HG02840 (cell line): ENCODE measurements at regions not wholly inside any gene's neighbourhood (a gene's known extent, or its start where the extent isn't known, plus 50 kb on each side); places are given as distances from the start of the nearest gene placed in this dataset.

ENCODE experiments used
- ATAC-seq: cut with Tn5 transposase; IDR thresholded peaks from one replicate; pipeline ENCODE4 v1.9.1; 2021; ENCODE audit warnings: mild to moderate bottlenecking, moderate library complexity, moderate number of reproducible peaks; ENCODE audit not compliant: unreplicated experiment, low FRiP score

DNA sequence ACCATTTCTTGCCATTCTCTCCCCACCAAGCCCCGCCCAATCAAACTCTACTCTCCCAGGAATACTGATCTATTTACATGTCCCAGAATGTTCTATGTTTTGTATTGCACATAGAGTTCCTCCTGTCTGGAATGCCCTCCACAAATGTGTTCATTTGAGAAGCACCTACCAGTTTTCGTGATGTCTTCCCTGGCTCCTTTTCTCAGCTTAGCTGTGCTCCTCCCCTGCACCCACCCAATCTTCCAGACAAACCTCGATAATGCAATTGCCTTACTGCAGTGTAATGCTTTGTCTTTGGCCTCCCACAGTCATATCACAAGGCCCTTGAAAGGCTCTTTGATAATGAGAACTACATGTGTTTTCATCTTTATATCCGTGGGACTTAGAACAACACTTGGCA is 214.5 kb upstream of the ANKRD55 start:
- ATAC-seq, result no peak

GRCh38 chr5:56447232-56447631 is 214.1 kb upstream of the ANKRD55 start:
- no peak for ATAC-seq

DNA sequence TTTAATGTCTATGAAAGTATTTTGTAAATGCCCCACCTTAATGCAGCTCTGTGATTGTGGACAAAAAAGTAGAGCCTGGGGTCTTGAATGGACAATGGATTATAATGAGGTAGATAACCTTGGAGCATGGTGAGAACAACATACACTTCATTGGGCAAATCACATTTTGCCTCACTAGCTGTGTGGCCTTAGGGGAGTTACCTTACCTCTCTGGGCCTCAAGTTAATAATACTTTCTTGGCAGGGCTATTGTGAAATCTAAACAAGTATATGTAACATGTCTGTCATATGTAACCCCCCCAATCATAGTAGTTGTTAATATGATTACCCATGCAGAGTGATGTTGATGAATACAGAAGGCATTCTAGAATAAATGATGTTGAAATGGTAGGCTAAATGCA is 213.6 kb upstream of the ANKRD55 start:
- ATAC-seq, result no peak

DNA sequence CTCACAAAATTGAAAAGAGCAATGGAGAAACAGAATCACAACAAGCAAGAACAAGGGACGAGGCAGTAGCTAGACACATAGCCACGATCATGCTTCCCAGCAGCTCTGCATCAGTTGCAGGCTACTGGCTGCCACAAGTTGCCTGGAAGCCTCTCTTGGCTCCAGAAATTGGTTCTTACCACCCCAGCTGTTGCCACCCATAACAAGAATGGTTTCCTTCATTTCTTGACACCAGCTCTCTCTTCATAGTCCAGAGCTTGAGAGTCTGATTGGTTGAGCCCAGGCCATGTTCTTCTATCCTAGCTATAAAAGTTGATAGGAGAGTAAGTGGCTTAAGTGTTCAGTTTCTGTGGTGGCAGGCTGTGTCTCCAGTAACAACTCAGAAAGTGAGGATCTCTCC is 210.7 kb upstream of the ANKRD55 start:
- no peak for ATAC-seq

DNA sequence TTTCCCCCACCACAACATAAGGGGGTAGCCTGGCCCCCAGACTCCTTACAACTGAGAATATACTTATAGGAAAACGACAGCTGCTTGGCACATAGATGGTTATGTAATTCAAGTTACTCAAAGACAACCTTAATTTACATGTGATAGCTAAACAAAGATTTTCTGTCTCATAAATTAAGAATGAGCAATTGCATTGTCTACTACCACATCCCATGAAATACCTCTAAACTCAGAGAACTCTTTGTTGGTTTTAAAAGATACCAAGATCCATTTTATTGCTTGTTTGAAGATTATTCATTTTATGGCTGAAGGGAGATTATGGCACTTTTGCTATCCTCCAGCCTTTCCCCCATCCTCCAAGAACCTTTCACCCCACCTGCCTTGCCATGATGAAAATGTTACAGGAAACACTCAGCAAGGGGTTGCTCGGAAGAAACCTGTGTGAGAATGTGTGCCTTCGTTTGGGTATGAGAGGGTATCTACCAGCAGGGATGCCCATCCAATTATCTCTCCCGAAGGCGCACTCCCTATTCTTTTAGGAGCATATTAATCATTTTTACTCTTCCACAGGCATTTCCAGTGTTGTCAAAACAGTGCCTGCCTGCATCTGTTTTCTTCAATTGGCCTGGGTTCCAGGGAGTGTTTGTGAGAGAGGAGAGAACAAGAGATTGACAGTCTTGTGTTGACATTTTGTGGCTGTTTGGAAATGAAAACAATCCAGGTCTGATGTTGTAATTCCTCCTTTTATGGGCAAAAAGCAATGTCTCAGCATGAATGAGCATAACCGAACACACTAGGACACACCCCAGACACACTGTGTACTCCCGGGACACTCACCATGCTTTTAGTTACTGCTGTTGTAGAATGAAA is 208.0 kb upstream of the ANKRD55 start:
- no peak for ATAC-seq

DNA sequence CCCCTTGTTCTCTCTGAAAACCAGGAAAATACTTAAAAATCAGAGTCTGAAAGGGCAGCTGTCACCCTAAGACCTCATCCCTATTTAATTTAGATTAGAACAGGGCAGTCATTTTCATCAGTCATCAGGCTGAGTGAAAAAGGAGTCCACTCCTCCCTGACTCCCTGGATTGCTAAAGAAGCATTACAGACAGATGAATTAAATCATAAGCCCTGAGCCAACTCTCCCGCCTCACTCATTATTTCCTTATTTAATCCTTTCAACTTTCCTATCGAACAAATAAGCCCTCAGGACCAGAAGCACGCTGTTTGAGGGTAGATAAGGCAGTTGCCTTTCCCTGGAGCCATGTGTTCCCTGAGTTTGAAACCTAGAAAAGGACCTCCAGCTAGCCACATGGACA is 201.9 kb upstream of the ANKRD55 start:
- no peak for ATAC-seq

DNA sequence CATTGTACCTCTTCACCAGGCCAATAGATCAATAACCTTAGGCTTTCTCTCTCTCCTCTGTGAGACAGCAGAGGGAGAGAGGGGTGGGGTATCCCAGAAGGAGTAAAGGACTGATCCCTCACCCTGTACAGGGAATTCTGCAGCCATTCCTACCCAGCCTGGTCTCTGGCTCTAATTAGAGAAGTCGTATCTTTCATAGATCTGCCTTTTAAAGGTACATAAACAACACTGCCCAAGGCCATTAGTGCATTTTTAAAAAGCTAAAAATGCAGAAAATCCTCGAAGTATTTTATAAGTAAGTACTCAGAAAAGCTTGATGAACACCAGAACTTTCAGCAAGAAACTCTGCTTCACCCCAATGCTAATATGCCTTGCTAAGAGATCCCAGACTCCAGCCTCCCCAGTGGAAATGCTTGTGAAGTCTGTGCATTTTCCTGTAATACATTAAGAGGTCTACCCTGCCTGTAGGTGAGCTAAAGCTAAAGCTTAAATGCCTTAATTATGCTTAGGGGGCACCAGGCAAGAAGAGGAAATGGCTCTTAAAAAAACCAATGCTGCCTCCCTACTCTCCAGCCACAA is 200.0 kb upstream of the ANKRD55 start:
- ATAC-seq, result no peak

DNA sequence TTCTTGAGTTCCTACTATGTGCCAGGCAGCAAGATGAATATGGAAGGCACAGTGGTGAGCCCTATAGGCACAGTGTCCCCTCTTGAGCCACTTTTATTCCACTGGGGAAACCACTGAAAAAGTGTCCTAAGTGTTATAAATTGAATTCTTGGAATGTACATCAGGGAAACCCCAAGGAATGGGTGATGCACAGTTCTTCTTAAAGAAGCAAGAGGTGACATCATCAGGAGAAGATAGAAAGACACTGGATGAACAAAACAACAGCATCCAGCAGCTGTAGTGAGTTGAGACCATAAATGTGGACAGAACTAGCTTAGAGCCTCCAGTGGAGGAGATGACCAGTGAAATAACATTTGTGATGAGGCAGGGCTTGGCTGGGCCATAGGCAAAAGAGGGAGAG is 199.2 kb upstream of the ANKRD55 start:
- no peak for ATAC-seq

- no peak for ATAC-seq
Observed at GRCh38 chr5:56430422-56430821, 197.3 kb upstream of the ANKRD55 start.

- no peak for ATAC-seq
Observed at GRCh38 chr5:56429110-56429561, 196.0 kb upstream of the ANKRD55 start.

DNA sequence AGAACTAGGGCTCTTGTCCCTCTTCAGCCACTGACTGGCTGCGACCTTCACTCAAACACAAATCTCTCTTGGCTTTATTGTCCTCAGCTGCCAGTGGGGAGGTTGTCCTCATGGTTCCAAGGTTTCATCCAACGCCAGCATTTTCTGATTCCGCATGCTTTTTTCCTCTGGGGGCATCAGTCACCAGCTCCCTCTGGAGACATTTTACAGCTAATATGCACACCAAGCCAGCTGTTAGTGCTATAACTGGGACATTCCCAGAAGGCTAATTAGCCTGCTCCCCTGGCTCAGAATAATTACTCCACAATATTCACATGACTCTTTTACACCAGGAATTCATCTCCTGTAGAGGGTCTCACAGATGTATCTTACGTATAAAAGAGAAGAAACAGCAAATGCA is 193.6 kb upstream of the ANKRD55 start:
- ATAC-seq, result no peak

DNA sequence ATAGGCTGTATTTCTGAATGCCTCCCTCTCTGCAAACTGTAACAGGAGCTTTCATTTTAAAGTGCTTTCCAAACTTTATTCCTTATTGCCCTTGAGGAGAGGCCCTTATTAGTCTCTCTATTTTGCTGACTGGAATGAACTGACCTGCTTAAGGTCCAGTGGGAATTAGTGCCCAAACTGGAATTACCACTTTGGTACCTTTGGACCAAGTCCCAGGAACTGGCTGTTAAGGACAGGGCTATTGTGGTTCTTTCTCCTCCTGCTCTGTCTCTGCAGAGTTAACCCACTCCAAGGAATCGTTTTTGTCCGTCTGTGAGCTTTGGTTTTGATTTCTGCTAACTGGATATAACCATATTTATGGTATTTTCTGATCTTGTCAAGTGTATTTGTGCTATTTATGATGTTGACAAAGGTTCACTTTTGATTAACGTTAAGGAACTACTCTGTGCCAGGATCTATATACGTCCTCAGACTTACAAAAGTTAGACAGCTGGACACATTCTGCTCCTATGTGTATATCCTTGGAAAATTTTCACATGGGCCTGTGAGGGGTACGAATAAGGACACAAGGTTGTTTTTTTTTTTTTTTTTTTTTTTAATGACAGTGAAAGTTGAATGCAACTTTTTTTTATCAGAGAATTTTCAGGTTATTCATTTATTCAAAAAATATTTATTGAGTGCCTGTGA is 189.1 kb upstream of the ANKRD55 start:
- no peak for ATAC-seq

DNA sequence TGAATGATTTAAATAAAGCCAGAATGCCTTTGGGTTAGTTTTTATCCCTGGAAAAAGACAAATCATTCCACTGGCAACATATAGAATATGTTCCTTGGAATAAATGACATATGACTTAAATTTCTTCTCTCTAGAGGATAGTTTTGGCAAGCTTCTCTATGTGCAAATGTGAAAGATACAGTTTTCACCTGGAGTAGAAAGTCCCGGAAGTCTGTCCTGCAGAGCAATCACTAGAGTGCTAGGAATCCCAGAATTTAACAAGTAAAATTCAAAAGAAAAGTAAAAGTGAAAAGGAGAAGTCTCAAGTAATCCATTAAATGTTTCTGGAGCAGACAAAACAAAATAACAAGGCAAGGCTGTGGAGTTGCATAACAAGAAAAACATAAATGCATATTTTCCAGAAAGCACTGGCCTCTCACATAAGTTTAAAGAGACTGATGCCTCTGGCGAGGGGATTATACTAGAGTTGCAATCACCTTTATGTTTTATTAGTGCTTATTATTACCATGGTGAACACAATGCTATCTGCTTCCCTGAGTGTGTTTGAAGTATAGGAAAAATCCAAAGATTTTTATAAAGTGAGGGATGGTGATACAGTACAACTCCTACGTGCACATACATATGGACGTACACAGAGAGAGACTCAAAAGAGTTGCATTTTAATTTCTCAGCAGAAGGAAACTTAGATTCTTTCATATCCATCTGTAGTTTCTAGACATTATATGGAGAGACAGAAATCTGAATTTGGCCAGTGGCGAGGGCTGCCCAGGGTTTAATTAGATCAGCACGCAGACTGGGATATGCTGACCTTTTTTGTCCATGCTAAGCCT is 188.3 kb upstream of the ANKRD55 start:
- ATAC-seq, result no peak

GRCh38 chr5:56420323-56420722 is 187.2 kb upstream of the ANKRD55 start:
- ATAC-seq, result no peak

DNA sequence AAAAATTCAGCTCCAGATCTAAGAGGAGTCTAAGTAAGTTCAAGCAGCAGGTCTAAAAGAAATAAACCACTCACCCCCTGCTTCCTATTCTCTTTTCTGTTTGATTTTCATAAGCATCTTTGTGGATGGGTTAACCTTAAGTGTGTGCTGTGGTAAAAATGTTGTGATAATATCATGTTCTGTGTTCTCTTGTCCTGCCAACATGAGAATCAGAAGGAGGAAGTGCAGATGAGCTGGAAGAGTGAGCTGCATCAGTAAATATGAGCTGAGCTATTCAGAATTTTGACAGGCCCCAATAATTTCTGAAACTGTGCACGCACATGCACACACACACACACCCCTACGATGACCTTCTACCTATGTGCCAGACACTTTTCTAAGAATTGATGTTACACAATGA is 186.5 kb upstream of the ANKRD55 start:
- no peak for ATAC-seq

DNA sequence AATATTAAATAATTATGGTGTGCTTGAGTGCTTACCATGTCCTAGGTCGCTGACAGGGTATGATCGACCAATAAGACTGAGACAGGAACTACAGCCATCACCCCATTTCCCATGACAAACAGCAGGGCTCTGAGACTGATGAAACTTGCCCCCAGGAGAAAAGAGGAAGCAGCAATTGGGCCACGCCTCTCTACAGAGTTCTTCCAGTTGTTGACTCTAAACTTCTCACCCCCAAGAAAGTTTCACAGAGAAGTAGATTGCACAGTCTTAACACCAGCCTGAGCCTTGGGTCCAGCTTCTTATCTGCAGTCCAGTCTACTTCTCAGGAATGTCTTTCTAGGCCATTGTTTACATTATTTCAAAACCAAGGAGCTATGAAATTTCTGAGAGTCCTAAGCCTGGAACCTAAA is 182.2 kb upstream of the ANKRD55 start:
- ATAC-seq, result peak; percentile 88

DNA sequence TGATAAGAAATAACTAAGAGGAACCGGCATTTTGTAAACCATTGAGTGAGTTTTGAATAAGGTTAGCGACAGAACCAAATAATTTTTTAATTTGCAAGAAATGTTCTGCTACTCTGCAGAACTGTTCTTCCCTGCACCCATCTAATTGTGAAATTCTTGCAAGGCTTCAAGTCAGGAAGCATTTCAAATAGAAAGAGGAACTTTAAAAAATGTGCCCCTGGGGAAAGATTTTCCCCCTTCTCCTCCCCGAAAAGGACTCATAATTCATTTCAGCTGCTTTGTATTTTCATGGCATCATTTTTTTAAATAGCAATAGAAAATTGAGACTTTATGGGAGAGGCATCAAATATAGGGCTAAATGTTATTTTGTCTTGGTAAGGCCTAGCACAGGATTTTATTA is 180.9 kb upstream of the ANKRD55 start:
- no peak for ATAC-seq

DNA sequence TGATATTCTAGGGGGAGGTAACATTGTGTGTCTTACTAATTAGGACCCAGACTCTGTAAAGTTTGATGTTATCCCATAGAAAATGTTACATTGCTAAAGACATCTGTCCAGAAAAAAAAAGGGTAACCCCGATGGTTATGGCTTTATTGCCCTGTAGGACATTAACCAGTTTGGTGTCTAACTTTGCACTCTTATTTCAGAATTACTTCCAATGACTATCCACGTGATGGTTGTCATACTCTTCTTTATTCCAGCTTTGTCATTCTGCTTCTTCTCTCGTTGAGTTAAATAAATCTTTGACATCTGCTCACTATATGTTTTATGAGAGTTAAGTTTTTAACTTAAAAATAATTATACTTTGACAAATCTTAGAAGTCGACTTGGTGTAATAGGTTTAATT is 180.4 kb upstream of the ANKRD55 start:
- no peak for ATAC-seq

DNA sequence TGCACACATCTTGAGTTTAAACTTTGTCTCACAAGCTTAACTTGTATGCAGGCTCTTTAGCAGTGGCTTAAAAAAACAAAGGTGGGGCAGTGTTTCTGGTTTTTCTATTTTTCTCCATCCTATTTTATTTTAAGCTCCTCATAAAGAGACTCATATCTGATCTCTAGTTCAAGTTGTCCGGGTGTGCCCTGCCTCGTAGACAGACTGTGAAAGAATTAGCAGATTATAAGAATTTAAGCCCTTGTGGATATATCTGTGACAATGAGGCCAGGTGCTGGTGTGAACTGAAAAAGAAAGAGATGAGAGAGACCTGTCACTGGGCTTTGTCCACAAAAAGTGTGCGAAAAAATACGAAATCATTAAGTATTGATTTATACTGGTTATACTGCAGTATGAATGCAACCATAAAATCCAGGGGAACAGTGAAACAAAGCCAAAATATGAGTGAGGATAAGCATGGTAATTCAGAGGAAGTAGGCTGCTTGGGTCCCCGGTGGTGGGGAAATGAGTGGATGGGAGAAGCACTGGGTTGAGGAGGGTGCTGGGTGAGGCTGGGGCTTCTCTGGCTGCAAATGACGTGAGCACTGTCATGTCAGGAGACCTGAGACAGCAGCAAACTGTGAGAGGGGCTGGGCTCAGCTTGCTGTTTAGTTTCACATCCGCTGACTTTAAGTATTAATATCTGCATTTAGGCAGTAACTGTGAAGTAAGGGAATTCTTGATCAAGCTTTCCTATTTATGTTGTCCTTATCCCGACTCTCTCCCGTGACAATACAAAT is 179.7 kb upstream of the ANKRD55 start:
- peak; percentile 60 for ATAC-seq

DNA sequence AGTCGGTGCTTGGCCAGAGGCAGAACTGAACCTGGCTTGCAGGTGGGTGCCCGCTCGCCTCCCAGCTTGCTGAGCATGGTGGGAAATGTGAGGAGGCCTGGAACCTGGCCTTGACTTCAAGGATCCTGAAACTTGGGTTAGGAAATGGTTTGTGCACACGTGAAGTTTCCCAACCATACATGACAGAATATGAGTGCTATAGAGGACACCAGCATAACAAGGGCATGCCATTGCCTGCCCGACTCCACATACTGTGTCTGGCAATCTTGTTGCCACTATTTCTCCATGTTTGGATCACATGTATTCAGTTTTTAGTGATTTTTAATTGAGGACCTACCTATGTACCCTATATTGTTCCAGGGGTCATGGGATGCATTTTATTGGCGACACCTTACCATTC is 177.6 kb upstream of the ANKRD55 start:
- ATAC-seq, result no peak
